Motor neuron (in vitro differentiated cells): ENCODE measurements at regions not wholly inside any gene's neighbourhood (a gene's known extent, or its start where the extent isn't known, plus 50 kb on each side); places are given as distances from the start of the nearest gene placed in this dataset.

ENCODE experiments used
- ATAC-seq, 8 experiments: fragments of 200-7000 bp; cut with Tn5 transposase; replicated peaks in 6 of 8; 2 replicates each; pipeline ENCODE4 v1.8.0; 2021; ENCODE audit warnings: mild to moderate bottlenecking in 8 of 8, moderate library complexity in 8 of 8
- H3K27ac ChIP-seq, 2 donors: fragments of 250-450 bp; sonication (Bioruptor Pico); 2 replicates each; pipeline ENCODE4 v1.9.0; 2021; ENCODE audit warnings: antibody characterized with exemption in 2 of 2, mild to moderate bottlenecking in 2 of 2, moderate library complexity in 1 of 2
- H3K4me1 ChIP-seq, 2 donors: fragments of 250-450 bp; sonication (Bioruptor Pico); replicated peaks in 1 of 2; 2 replicates each; pipeline ENCODE4 v1.6.1; 2021; ENCODE audit warnings: antibody characterized with exemption in 2 of 2, mild to moderate bottlenecking in 2 of 2, moderate library complexity in 1 of 2
- H3K4me3 ChIP-seq, 5 donors: fragments of 250-450 bp; sonication (Bioruptor Pico); 2 replicates each; pipeline ENCODE4 v1.9.0; 2021; ENCODE audit warnings: antibody characterized with exemption in 5 of 5, mild to moderate bottlenecking in 5 of 5, moderate library complexity in 4 of 5
- WGBS, 10 experiments: fragments of 450-650 bp; shearing (Covaris generic); methylation state at CpG; one replicate each; pipeline ENCODE4 v1.0.0; 2022; 5-methylcytosine and 5-hydroxymethylcytosine counted together
- in situ Hi-C, 9 experiments: fragments of 400-800 bp; cut with MboI; loops; one replicate each; pipeline ENCODE4 v1.15.0; 2021; ENCODE audit warnings: low sequenced_read_pairs in 9 of 9, low pct_unique_long_range_greater_than_20kb in 2 of 9; ENCODE audit not compliant: unreplicated experiment in 9 of 9

DNA sequence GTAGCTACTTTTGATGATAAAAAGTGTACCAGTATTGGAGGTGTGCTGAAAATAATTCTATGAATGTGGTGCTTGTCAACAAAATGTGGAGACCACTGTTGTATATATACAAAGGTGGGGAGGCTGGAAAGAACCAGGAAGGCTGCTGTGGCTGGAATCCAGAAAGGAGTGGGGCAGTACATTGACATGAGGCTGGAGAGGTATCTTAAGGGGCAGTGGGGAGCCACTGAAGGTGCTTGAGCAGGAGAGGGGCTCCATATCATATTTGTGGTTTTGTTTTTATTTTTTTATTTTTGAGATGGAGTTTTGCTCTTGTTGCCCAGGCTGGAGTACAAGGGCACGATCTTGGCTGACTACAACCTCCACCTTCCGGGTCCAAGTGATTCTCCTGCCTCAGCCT is 87.9 kb upstream of the NEURL1B start:
- in situ Hi-C loops, result no loop called here
- Histone ChIP-seq H3K27ac (no peak overlapping the region), H3K4me1 (peaks cover 49 to 54% of the 10 kb centered on the region in 2 donors), H3K4me3 (no peak overlapping the region)
- ATAC-seq, result no peak
- 100% methylated on average over 1 to 2 of the region's 2 CpGs; no CpG with 5 or more reads in 6 of the 10 experiments for WGBS, 10 experiments

DNA sequence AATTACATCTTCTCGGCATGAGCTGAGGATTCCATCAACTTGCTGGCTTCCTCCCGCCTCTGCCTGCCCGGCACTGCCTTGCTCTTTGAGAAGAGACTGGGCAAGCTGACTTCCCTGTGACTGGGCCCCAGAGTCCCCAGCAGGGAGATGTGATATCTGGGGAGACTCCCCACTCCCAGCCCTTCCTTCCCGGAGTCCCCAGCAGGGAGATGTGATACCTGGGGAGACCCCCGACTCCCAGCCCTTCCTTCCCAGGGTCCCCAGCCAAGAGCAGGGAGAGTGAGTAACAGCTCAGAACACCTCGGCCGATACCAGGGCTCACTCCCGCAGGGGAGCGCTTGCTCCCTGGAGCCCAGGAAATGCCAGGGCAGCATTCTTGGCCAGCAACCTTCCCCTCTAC is 90.1 kb upstream of the NEURL1B start:
- no peak for ATAC-seq
- WGBS, 10 experiments, result 43 to 100% (median 80%) methylated on average over 1 to 2 of the region's 9 CpGs; no CpG with 5 or more reads in 5 of the 10 experiments
- H3K4me3 ChIP-seq, result no peak overlapping the region
- no peak overlapping the region for H3K27ac ChIP-seq
- in situ Hi-C loops, result no loop called here
- peaks cover 27 to 39% of the 10 kb centered on the region in 2 donors for H3K4me1 ChIP-seq

DNA sequence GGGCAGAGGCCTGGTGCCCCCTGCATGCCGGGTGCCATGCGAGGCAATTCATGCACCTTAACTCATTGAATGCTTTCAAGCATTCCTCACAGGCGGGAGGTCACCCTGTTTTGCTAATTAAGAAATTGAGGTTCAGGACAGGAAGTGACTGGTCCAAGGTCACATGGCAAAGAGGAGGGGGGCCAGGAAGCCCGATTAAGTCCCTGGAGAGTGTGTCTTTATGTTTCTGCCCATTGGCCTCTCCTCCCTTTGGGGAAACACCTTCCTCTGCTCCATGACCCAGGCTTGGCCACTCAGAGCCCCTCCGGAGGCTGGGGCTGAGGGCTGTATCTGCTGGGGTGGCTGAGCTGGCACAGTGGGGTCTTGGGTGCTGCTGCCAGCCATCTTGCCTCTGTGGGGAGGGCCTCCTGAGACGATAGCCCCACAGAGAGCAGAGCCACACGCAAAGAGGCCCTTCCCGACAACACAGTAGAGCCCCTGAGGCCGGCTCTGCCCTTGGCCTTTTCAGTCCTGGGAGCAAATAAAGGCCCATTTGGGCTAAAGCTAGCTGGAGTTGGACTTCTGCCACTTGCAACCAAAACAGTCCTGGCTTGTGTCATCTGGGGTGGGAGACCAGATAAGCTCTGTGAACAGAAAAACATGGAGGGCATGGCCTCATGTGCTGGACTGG is 90.8 kb upstream of the NEURL1B start:
- in situ Hi-C loops, result no loop called here
- no peak for ATAC-seq
- WGBS, 10 experiments, result 76 to 100% (median 90%) methylated on average over 1 to 3 of the region's 9 CpGs; no CpG with 5 or more reads in 6 of the 10 experiments
- no peak overlapping the region for H3K27ac ChIP-seq
- H3K4me1 ChIP-seq, result peaks cover 19 to 31% of the 10 kb centered on the region in 2 donors
- H3K4me3 ChIP-seq, result no peak overlapping the region

DNA sequence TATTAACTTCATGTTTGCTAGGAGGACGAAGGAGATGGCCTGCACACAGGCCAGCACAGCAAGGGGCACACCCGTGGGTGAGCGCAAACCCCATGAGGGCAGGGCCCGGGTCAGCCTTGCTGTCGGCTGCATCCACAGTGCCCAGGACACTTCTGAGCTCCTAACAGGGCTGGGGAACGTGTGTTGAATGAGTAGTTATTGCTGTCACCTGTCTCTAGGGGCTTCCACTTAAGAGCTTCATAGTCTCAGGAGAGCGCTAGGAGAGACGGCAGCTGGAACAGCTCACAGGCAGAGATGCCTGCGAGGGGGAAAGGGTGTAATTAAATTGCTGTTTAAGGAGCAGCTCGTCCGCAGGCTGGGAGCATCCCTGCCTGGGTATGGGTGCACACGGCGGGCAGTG is 91.4 kb upstream of the NEURL1B start:
- 0 to 100% (median 93%) methylated on average over 1 to 9 of the region's 13 CpGs; no CpG with 5 or more reads in 4 of the 10 experiments for WGBS, 10 experiments
- in situ Hi-C loops, result no loop called here
- H3K4me1 ChIP-seq, result peaks cover 14 to 26% of the 10 kb centered on the region in 2 donors
- H3K27ac ChIP-seq, result no peak overlapping the region
- ATAC-seq, result peak in 1 of 8 experiments; percentile 16
- H3K4me3 ChIP-seq, result no peak overlapping the region

- in situ Hi-C loops, result no loop called here
- 37 to 86% (median 56%) methylated on average over 2 to 10 of the region's 14 CpGs; no CpG with 5 or more reads in 4 of the 10 experiments for WGBS, 10 experiments
- ATAC-seq, result peak in 5 of 8 experiments; percentile 73 to 85 (median 80)
- no peak overlapping the region for H3K4me3 ChIP-seq
- H3K27ac ChIP-seq, result peak overlapping the region in 1 of 2 donors; percentile 48
- peaks cover 8 to 23% of the 10 kb centered on the region in 2 donors for H3K4me1 ChIP-seq
Measured at GRCh38 chr5:172548981-172549687, 91.9 kb upstream of the NEURL1B start.

GRCh38 chr5:172548311-172548731 is 92.7 kb upstream of the NEURL1B start:
- Histone ChIP-seq H3K27ac (no peak overlapping the region), H3K4me3 (no peak overlapping the region), H3K4me1 (peaks cover 4 to 19% of the 10 kb centered on the region in 2 donors)
- peak in 6 of 8 experiments; percentile 20 to 82 (median 67) for ATAC-seq
- in situ Hi-C loops, result no loop called here
- whole genome bisulfite sequencing, 10 experiments, result 20 to 80% (median 43%) methylated on average over 1 to 4 of the region's 6 CpGs; no CpG with 5 or more reads in 2 of the 10 experiments

GRCh38 chr5:172546196-172546595 is 91.9 kb upstream of the SH3PXD2B start:
- no peak for ATAC-seq
- WGBS, 10 experiments, result 40 to 100% (median 100%) methylated on average over 1 to 5 of the region's 5 CpGs; no CpG with 5 or more reads in 3 of the 10 experiments

DNA sequence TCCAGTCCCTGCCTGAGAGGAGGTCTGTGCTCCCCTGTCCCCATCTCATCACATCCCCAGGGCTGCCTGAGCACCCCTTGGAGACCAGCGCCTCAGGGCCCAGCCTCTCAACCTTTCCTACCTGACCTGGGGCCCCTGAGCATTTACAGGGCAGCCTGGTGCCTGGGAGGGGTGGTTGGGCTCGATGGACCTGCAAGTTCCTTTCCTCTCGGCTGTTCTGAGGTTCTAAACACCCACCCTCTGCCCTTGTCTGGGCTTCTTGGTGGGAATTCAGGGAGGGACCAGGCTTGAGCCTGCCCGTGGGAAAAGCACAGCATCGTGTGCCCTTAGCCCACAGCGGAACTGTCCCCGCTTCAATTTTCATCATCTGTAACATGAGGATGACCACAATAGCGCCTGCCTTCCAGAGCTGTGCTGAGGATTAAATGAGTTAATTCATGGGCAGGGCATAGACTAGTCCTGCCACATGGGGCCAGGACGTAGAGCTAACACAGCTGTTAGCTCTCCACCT is 91.0 kb upstream of the SH3PXD2B start:
- WGBS, 10 experiments, result 8 to 100% (median 80%) methylated on average over 1 to 5 of the region's 9 CpGs; no CpG with 5 or more reads in 3 of the 10 experiments

More at GRCh38 chr5:172546196-172546595, 91.9 kb upstream of the SH3PXD2B start:
- H3K4me3 ChIP-seq, result no peak overlapping the region
- in situ Hi-C loops, result no loop called here
- H3K4me1 ChIP-seq, result peaks cover 6 to 19% of the 10 kb centered on the region in 2 donors
- H3K27ac ChIP-seq, result no peak overlapping the region

DNA sequence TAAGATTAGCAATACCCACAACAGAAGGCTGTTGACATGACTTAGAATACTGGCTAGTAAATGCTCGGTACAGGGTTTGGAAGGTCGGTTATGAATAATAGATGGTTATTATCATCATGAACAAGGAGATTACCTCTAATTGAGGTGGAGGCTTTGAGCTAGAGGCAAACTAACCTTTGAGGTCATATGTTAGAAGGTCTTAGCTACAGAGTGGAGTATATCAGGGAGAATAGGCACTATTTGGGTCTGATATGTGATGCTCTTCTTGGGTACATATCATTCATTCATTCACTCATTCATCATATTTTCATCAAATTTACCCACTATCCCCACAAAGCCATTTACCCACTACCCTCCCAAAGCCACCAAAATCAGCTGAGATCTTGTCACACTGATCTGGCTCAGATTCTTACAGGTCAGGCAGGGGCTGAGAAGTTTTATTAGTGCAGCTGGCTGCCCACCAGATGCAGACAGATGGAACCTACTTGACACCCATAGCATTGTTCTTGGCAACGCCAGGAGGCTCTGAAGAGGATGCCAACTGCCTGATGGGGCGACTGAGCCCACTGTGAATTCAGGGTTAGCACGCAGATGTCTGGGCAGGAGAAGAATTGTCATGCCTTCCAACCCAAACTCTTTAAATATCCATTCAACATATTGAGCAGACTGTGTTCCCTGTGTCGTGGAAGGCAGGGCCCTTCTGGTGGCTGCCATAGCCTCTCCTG is 90.2 kb upstream of the SH3PXD2B start:
- WGBS, 10 experiments, result 0 to 84% (median 77%) methylated on average over 1 to 5 of the region's 6 CpGs; no CpG with 5 or more reads in 4 of the 10 experiments
- no peak overlapping the region for H3K27ac ChIP-seq
- no peak for ATAC-seq
- in situ Hi-C loops, result no loop called here
- H3K4me3 ChIP-seq, result no peak overlapping the region
- peaks cover 9 to 19% of the 10 kb centered on the region in 2 donors for H3K4me1 ChIP-seq

More for the DNA sequence above, 91.0 kb upstream of the SH3PXD2B start:
- in situ Hi-C loops, result no loop called here
- no peak overlapping the region for H3K4me3 ChIP-seq
- H3K27ac ChIP-seq, result no peak overlapping the region
- peaks cover 9 to 19% of the 10 kb centered on the region in 2 donors for H3K4me1 ChIP-seq
- no peak for ATAC-seq

DNA sequence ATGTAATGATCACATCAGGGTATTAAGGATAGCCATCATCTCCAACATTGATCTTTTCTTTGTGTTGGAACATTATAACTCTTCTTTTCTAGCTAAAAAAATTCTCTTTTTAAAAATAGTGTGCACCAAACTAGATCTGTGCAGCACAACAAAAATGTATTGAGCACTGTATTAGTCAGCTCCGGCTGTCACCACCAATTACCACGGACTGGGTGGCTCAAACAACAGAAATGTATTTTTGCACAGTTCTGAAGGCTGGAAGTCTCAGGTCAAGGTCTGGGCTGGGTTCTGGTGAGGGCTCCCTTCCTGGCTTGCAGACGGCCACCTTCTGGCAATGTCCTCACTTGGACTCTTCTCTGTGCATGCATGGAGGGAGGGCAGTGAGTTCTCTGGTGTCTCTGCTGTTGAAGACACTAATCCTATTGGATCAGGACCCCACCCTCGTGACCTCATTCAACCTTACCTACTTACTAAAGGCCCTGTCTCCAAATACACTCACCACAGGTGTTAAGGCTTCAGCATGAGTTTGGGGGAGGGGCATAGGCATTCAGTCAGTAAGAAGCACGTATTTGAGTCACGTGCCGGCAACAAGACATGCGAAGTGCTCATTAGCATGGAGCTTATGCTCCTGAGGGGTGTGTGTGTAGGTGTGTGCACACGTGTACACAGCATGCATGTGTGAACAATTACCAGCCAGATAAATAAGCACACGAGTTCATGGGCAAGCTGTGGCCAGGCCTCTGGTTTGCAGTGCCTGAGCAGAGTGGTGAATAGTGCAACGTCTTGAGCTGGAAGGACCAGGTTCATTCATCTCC is 89.4 kb upstream of the SH3PXD2B start:
- in situ Hi-C loops, result no loop called here
- Histone ChIP-seq H3K27ac (no peak overlapping the region), H3K4me3 (no peak overlapping the region), H3K4me1 (peaks cover 6 to 10% of the 10 kb centered on the region in 2 donors)
- 20 to 100% (median 85%) methylated on average over 1 to 7 of the region's 11 CpGs; no CpG with 5 or more reads in 1 of the 10 experiments for WGBS, 10 experiments
- ATAC-seq, result no peak

DNA sequence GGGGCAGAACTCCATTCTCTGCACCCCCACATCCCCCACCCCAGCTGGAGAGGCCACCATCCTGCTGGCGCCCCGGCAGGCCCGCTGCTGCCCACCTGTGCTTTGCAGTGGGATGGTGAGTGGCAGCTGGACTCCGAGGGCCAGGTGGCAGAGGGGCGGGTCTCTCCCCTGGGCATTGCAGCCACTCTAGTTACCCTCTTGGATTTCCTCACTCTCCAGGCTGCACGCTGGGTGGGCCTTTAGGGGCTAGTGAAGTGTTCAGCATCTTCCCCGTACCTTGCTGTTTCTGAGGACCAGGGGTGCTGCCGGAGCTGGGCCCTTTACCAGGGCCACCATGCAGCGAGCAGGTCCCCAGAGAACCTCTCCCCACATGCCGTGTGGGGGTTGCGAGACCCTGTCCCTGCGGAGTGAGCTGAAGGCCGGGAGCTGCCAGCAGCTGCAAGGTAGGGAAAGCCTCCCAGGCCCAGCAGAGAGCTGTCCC is 88.4 kb upstream of the SH3PXD2B start:
- in situ Hi-C loops, result no loop called here
- no peak for ATAC-seq
- H3K27ac ChIP-seq, result no peak overlapping the region
- H3K4me1 ChIP-seq, result peaks cover under 1 to 6% of the 10 kb centered on the region in 2 donors
- WGBS, 10 experiments, result 63 to 80% methylated on average over 2 to 6 of the region's 13 CpGs; no CpG with 5 or more reads in 8 of the 10 experiments
- H3K4me3 ChIP-seq, result no peak overlapping the region

GRCh38 chr5:172541773-172542136 is 87.4 kb upstream of the SH3PXD2B start:
- peaks cover 0 to 6% of the 10 kb centered on the region in 2 donors for H3K4me1 ChIP-seq
- no peak for ATAC-seq
- no peak overlapping the region for H3K4me3 ChIP-seq
- in situ Hi-C loops, result no loop called here
- no peak overlapping the region for H3K27ac ChIP-seq
- WGBS, 10 experiments, result 17 to 94% (median 90%) methylated on average over 1 to 3 of the region's 3 CpGs; no CpG with 5 or more reads in 1 of the 10 experiments
